Kidney (tissue), 13 donors: ENCODE measurements at regions not wholly inside any gene's neighbourhood (a gene's known extent, or its start where the extent isn't known, plus 50 kb on each side); places are given as distances from the start of the nearest gene placed in this dataset.

Experiments used
- DNase-seq, 5 donors: peaks; one replicate each; pipeline ENCODE4 v3.0.0-alpha.2; 2013 to 2020
- FAIRE-seq: peaks from 2 replicates; lab custom pipeline; 2012; peaks lifted over from hg19 to GRCh38; lab: Jason Lieb, UNC
- H3K27ac ChIP-seq, 2 donors: one replicate each; pipeline ENCODE4 v1.7.0; 2013; ENCODE audit warnings: low read depth in 2 of 2, low read length in 2 of 2, inconsistent platforms in 1 of 2
- H3K27me3 ChIP-seq: one replicate; pipeline ENCODE4 v1.7.1; 2013; ENCODE audit warnings: low read length, inconsistent platforms; ENCODE audit not compliant: control insufficient read depth, insufficient read depth
- H3K36me3 ChIP-seq, 3 donors: one replicate each; pipeline versions ENCODE4 v1.7.0 to v1.7.1; 2013; ENCODE audit warnings: low read length in 3 of 3, control low read depth in 1 of 3, inconsistent platforms in 1 of 3; ENCODE audit not compliant: insufficient read depth in 3 of 3, control insufficient read depth in 2 of 3
- H3K4me1 ChIP-seq, 3 donors: one replicate each; pipeline versions ENCODE4 v1.7.0 to v1.7.1; 2013; ENCODE audit warnings: low read length in 3 of 3, inconsistent platforms in 1 of 3, low read depth in 1 of 3; ENCODE audit not compliant: control insufficient read depth in 2 of 3, insufficient read depth in 2 of 3
- H3K4me3 ChIP-seq, 3 donors: one replicate each; pipeline versions ENCODE4 v1.7.0 to v1.8.1; 2013; ENCODE audit warnings: low read length in 3 of 3, control low read depth in 1 of 3, inconsistent platforms in 1 of 3
- H3K9ac ChIP-seq, 3 donors: one replicate each; pipeline versions ENCODE4 v1.7.0 to v1.7.1; 2013; ENCODE audit warnings: low read length in 3 of 3, control low read depth in 1 of 3, inconsistent platforms in 1 of 3
- H3K9me3 ChIP-seq, 3 donors: one replicate each; pipeline versions ENCODE4 v1.7.0 to v1.7.1; 2013; ENCODE audit warnings: low read length in 3 of 3, control low read depth in 1 of 3, inconsistent platforms in 1 of 3; ENCODE audit not compliant: control insufficient read depth in 2 of 3, insufficient read depth in 1 of 3
- intact Hi-C: fragments of 100-400 bp; cut with DNase I; formaldehyde crosslinking; loops from one replicate; pipeline ENCODE4 v1.11.1; 2022
- TF ChIP-seq, protein P1 (sequence below): IDR thresholded peaks from 3 replicates; pipeline ENCODE4 v1.5.1; 2012; ENCODE audit warnings: mild to moderate bottlenecking, moderate library complexity, borderline replicate concordance; ENCODE audit not compliant: insufficient read depth; ENCODE audit errors: extremely low read depth
- donor health status: control.
- donor health status: control.
- donor health status: control.
- donor health status: control.
- donor health status: control.
- donor health status: DM: yes; HTN: yes; CAD: no.
- donor health status: Normal renal cell carcinoma (clear cell type).

DNA sequence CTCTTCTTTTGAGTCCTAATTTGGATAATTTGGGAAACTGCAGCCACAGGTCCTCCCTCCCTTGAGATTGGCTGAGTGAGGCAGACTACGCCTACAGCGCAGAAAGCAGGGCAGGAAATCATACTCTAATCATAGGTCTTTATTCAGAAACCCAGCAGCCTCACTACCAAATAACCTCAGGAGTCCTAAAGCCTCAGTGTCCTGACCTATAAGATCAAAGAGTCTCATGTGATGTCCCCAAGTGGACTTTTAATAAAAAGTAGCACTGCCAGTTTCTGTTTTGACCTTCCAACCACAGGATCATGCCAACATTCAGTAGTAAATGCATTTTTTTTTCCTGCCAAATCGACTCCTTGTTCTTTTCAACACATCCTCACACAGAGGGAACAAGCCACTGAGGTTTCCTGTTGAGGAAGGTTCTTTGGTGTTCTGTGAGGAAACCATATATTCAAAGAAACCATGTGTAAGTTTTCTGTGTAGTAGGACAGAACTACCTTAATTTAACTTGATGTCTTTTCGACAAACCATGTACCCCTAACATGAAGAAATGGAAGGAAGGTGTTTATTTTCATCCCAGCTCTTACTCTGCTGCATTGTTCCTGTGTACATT is 72.2 kb downstream of the VCPKMT start:
- H3K4me1 ChIP-seq, result peaks cover 0 to 28% (median 25%) of the 10 kb centered on the region in 3 donors
- no peak overlapping the region for H3K4me3 ChIP-seq
- intact Hi-C loops, result no loop called here
- no peaks in the 10 kb centered on the region for H3K36me3 ChIP-seq
- TF ChIP-seq, protein P1, sequence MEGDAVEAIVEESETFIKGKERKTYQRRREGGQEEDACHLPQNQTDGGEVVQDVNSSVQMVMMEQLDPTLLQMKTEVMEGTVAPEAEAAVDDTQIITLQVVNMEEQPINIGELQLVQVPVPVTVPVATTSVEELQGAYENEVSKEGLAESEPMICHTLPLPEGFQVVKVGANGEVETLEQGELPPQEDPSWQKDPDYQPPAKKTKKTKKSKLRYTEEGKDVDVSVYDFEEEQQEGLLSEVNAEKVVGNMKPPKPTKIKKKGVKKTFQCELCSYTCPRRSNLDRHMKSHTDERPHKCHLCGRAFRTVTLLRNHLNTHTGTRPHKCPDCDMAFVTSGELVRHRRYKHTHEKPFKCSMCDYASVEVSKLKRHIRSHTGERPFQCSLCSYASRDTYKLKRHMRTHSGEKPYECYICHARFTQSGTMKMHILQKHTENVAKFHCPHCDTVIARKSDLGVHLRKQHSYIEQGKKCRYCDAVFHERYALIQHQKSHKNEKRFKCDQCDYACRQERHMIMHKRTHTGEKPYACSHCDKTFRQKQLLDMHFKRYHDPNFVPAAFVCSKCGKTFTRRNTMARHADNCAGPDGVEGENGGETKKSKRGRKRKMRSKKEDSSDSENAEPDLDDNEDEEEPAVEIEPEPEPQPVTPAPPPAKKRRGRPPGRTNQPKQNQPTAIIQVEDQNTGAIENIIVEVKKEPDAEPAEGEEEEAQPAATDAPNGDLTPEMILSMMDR, result no peak
- no peak overlapping the region for H3K9ac ChIP-seq
- no peaks in the 10 kb centered on the region for H3K27me3 ChIP-seq
- DNase-seq (no peak), FAIRE-seq (no peak)
- no peaks in the 10 kb centered on the region for H3K9me3 ChIP-seq
- H3K27ac ChIP-seq, result peak overlapping the region; percentile 54 to 91

DNA sequence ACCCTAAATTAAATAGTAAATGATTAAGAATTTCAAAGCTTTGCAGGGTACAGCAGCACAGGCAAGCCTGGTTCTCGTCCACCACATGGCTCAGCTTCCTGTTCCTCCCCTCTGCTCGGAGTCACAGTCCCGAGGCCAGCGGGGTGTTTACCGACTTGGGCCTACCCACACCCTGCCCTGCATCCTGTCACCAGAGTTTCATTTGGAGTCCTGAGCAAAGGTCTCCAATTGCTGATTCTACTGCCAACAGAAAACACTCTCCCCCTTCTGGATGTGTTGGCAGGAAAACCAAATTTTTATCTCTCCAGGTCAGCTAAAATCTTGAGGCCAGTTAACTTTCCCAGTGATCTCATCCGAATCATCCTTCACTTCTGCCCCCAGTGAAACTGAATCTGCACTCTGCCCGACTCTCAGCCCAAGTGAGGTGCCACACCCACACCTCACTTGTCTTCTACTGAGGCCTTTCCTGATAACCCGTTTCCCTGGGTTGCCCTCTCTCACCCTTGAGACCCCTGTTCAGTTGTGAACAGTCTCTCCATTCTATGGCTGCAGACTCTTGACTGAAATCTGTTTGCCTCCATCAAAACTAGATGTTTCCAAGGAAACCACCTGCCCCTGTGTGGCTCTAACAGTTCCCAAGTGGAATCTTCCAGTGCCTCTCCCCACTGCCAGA is 71.2 kb downstream of the VCPKMT start:
- Histone ChIP-seq H3K36me3 (no peaks in the 10 kb centered on the region), H3K4me3 (no peak overlapping the region), H3K27ac (peak overlapping the region; percentile 78 to 91), H3K27me3 (no peaks in the 10 kb centered on the region), H3K4me1 (peaks cover 0 to 28% (median 25%) of the 10 kb centered on the region in 3 donors), H3K9me3 (no peaks in the 10 kb centered on the region), H3K9ac (peak overlapping the region in 1 of 3 donors; percentile 17)
- FAIRE-seq, result peak; percentile 76
- TF ChIP-seq, protein P1, result peak; percentile 5
- peak in 3 of 5 donors; percentile 24 to 92 (median 56) for DNase-seq
- intact Hi-C loops, result no loop called here

DNA sequence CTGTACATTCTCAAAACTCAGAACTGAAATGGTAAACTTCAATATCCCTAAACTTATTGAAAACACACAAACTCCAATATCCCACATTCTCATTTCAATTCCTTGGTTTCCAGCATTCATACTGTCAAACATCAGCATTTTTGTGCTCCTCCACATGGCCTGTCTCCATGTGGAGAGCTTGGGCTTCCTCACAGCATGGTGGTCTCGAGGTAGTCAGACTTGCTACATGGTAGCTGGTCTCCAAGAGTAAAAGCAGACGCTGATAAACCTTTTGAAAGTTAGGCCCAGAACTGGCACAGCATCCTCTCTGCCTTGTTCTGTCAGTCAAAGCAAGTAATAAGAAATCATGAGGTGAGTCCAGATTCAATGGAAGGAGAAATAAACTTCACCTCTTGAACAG is 70.5 kb downstream of the VCPKMT start:
- H3K27ac ChIP-seq, result peak overlapping the region; percentile 78 to 82
- H3K4me1 ChIP-seq, result peaks cover 0 to 25% (median 23%) of the 10 kb centered on the region in 3 donors
- DNase-seq (no peak), FAIRE-seq (no peak)
- no peak overlapping the region for H3K4me3 ChIP-seq
- no peaks in the 10 kb centered on the region for H3K27me3 ChIP-seq
- TF ChIP-seq, protein P1, result no peak
- no peaks in the 10 kb centered on the region for H3K36me3 ChIP-seq
- peak overlapping the region in 1 of 3 donors; percentile 17 for H3K9ac ChIP-seq
- intact Hi-C loops, result no loop called here
- H3K9me3 ChIP-seq, result no peaks in the 10 kb centered on the region
